IMR-90 (cell line): ENCODE measurements at regions not wholly inside any gene's neighbourhood (a gene's known extent, or its start where the extent isn't known, plus 50 kb on each side); places are given as distances from the start of the nearest gene placed in this dataset.

Experiments used
- ATAC-seq: fragments of 200-7000 bp; cut with Tn5 transposase; 2 replicates; pipeline ENCODE4 v1.9.1; 2020; ENCODE audit warnings: low read depth, mild to moderate bottlenecking, moderate library complexity
- BruUV-seq: library from RNA; stranded (reverse); fragments of 400-500 nt; replicated peaks from 2 replicates; lab custom pipeline; 2021; lab: Mats Ljungman, UMichigan
- CTCF ChIA-PET: fragments of 300-600 bp; formaldehyde crosslinking; extraction: SDS; loops from one replicate; lab custom pipeline; 2021; ENCODE audit warnings: antibody characterized with exemption; lab: Yijun Ruan, JAX
- POLR2A ChIA-PET: fragments of 300-600 bp; sonication (Branson Sonifier 250); formaldehyde crosslinking; loops from one replicate; lab custom pipeline; 2022; ENCODE audit warnings: antibody characterized with exemption; ENCODE audit not compliant: unreplicated experiment; lab: Charles Lee
- DNase-seq: peaks from one replicate; pipeline ENCODE4 v3.0.0; 2013
- H2AFZ ChIP-seq: replicated peaks from 2 replicates; pipeline ENCODE3; 2013; ENCODE audit warnings: low read length, mild to moderate bottlenecking; ENCODE audit not compliant: poor library complexity
- H2AK5ac ChIP-seq: 2 replicates; pipeline ENCODE4 v1.6.1; 2013; ENCODE audit warnings: low read depth, low read length, inconsistent platforms
- H2AK9ac ChIP-seq: replicated peaks from 2 replicates; pipeline ENCODE3; 2013; ENCODE audit warnings: mild to moderate bottlenecking, low read depth, low read length, moderate library complexity; ENCODE audit not compliant: poor library complexity
- H2BK120ac ChIP-seq: 2 replicates; pipeline ENCODE4 v1.6.1; 2013; ENCODE audit warnings: low read depth, low read length, inconsistent platforms
- H2BK15ac ChIP-seq: 3 replicates; pipeline ENCODE4 v1.6.1; 2013; ENCODE audit warnings: low read depth, low read length, inconsistent platforms
- H2BK20ac ChIP-seq: 2 replicates; pipeline ENCODE4 v1.6.1; 2013; ENCODE audit warnings: low read depth, mild to moderate bottlenecking, inconsistent platforms, low read length, moderate library complexity
- H2BK5ac ChIP-seq: 2 replicates; pipeline ENCODE4 v1.6.1; 2013; ENCODE audit warnings: mild to moderate bottlenecking, low read depth, low read length, inconsistent platforms; ENCODE audit not compliant: poor library complexity, severe bottlenecking
- H3K14ac ChIP-seq: replicated peaks from 2 replicates; pipeline ENCODE4 v1.6.1; 2013; ENCODE audit warnings: low read depth, low read length, inconsistent platforms
- H3K18ac ChIP-seq: 2 replicates; pipeline ENCODE4 v1.6.1; 2013; ENCODE audit warnings: low read depth, low read length, control low read depth
- H3K23ac ChIP-seq: 2 replicates; pipeline ENCODE4 v1.6.1; 2013; ENCODE audit warnings: low read depth, low read length, inconsistent platforms
- H3K27ac ChIP-seq: 2 replicates; pipeline ENCODE4 v1.5.1; 2013; ENCODE audit warnings: mild to moderate bottlenecking, control low read depth, low read length; ENCODE audit not compliant: insufficient read depth
- H3K27me3 ChIP-seq: 2 replicates; pipeline ENCODE4 v1.6.1; 2013; ENCODE audit warnings: low read length; ENCODE audit not compliant: control insufficient read depth, insufficient read depth
- H3K36me3 ChIP-seq: 2 replicates; pipeline ENCODE4 v1.6.1; 2013; ENCODE audit warnings: low read length, mixed read lengths; ENCODE audit not compliant: control insufficient read depth, insufficient read depth
- H3K4ac ChIP-seq: 2 replicates; pipeline ENCODE4 v1.6.1; 2013; ENCODE audit warnings: low read depth, low read length, inconsistent platforms
- H3K4me1 ChIP-seq: 2 replicates; pipeline ENCODE4 v1.6.1; 2013; ENCODE audit warnings: low read length, mixed read lengths; ENCODE audit not compliant: control insufficient read depth, insufficient read depth
- H3K4me2 ChIP-seq: 2 replicates; pipeline ENCODE4 v1.6.1; 2013; ENCODE audit warnings: low read depth, mild to moderate bottlenecking, control low read depth, low read length, moderate library complexity
- H3K4me3 ChIP-seq: 2 replicates; pipeline ENCODE4 v1.5.1; 2013; ENCODE audit warnings: low read depth, mild to moderate bottlenecking, control low read depth, low read length, moderate library complexity; ENCODE audit not compliant: insufficient read depth
- H3K56ac ChIP-seq: 2 replicates; pipeline ENCODE4 v1.6.1; 2013; ENCODE audit warnings: low read length, inconsistent platforms; ENCODE audit not compliant: insufficient read depth; ENCODE audit errors: extremely low read depth
- H3K79me1 ChIP-seq, 2 experiments: 2 replicates each; pipeline ENCODE4 v1.6.1; 2013; ENCODE audit warnings: low read length in 2 of 2, inconsistent platforms in 1 of 2, low read depth in 1 of 2
- H3K9ac ChIP-seq: 2 replicates; pipeline ENCODE4 v1.6.1; 2013; ENCODE audit warnings: low read depth, low read length, control low read depth
- H3K9me1 ChIP-seq: 2 replicates; pipeline ENCODE4 v1.6.1; 2013; ENCODE audit warnings: low read length, inconsistent platforms; ENCODE audit not compliant: insufficient read depth
- H3K9me3 ChIP-seq: 2 replicates; pipeline ENCODE4 v1.6.1; 2013; ENCODE audit warnings: low read length; ENCODE audit not compliant: control insufficient read depth, insufficient read depth
- H4K20me1 ChIP-seq: 2 replicates; pipeline ENCODE4 v1.6.1; 2013; ENCODE audit warnings: low read length, inconsistent platforms; ENCODE audit not compliant: insufficient read depth
- H4K5ac ChIP-seq: 2 replicates; pipeline ENCODE4 v1.6.1; 2013; ENCODE audit warnings: mild to moderate bottlenecking, low read depth, low read length, control low read depth
- H4K8ac ChIP-seq, 2 experiments: 2 replicates each; pipeline ENCODE4 v1.6.1; 2013; ENCODE audit warnings: low read depth in 2 of 2, low read length in 2 of 2, control low read depth in 1 of 2, inconsistent platforms in 1 of 2
- H4K91ac ChIP-seq: 2 replicates; pipeline ENCODE4 v1.6.1; 2013; ENCODE audit warnings: low read depth, low read length, inconsistent platforms; ENCODE audit not compliant: insufficient read depth
- BHLHE40 ChIP-seq: fragments of 150-350 bp; IDR thresholded peaks from 2 replicates; pipeline ENCODE4 v1.6.1; 2016; ENCODE audit warnings: mild to moderate bottlenecking, low read depth, low read length
- CEBPB ChIP-seq: IDR thresholded peaks from 2 replicates; pipeline ENCODE4 v1.6.1; 2012; ENCODE audit warnings: low read depth, low read length, improper control_type of control experiment
- CHD1 ChIP-seq: IDR thresholded peaks from 2 replicates; pipeline ENCODE4 v1.6.1; 2012; ENCODE audit warnings: low read depth, low read length, improper control_type of control experiment
- CTCF ChIP-seq: conservative IDR thresholded peaks from 2 replicates; pipeline ENCODE4 v1.5.1; 2012; ENCODE audit warnings: mild to moderate bottlenecking, low read depth, low read length, improper control_type of control experiment
- FOS ChIP-seq: fragments of 150-350 bp; IDR thresholded peaks from 2 replicates; pipeline ENCODE4 v1.6.1; 2016; ENCODE audit warnings: low read depth, low read length
- MAFK ChIP-seq: IDR thresholded peaks from 2 replicates; pipeline ENCODE4 v1.6.1; 2012; ENCODE audit warnings: low read depth, low read length, improper control_type of control experiment
- MAZ ChIP-seq: IDR thresholded peaks from 2 replicates; pipeline ENCODE4 v1.6.1; 2012; ENCODE audit warnings: low read depth, mild to moderate bottlenecking, low read length, improper control_type of control experiment, moderate library complexity, borderline replicate concordance
- MXI1 ChIP-seq: IDR thresholded peaks from 2 replicates; pipeline ENCODE4 v1.6.1; 2012; ENCODE audit warnings: low read depth, mild to moderate bottlenecking, low read length, moderate library complexity, borderline replicate concordance
- NFE2L2 ChIP-seq: fragments of 150-350 bp; IDR thresholded peaks from 2 replicates; pipeline ENCODE4 v1.6.1; 2016; ENCODE audit warnings: low read depth, mild to moderate bottlenecking, low read length
- POLR2A ChIP-seq: IDR thresholded peaks from 2 replicates; pipeline ENCODE4 v1.6.1; 2012; ENCODE audit warnings: mild to moderate bottlenecking, low read depth, low read length
- RAD21 ChIP-seq: IDR thresholded peaks from 2 replicates; pipeline ENCODE4 v1.6.1; 2012; ENCODE audit warnings: low read length, improper control_type of control experiment
- RCOR1 ChIP-seq: IDR thresholded peaks from 2 replicates; pipeline ENCODE4 v1.6.1; 2012; ENCODE audit warnings: mild to moderate bottlenecking, low read length, improper control_type of control experiment; ENCODE audit not compliant: insufficient replicate concordance
- RFX5 ChIP-seq: IDR thresholded peaks from 2 replicates; pipeline ENCODE4 v1.8.0; 2012; ENCODE audit warnings: low read depth, mild to moderate bottlenecking, low read length, moderate library complexity
- SMC3 ChIP-seq: fragments of 150-350 bp; IDR thresholded peaks from 2 replicates; pipeline ENCODE4 v1.6.1; 2016; ENCODE audit warnings: low read depth, mild to moderate bottlenecking, antibody characterized with exemption, low read length, moderate library complexity
- USF2 ChIP-seq: fragments of 150-350 bp; IDR thresholded peaks from 2 replicates; pipeline ENCODE4 v1.6.1; 2017; ENCODE audit warnings: mild to moderate bottlenecking, antibody characterized with exemption, low read length, low read depth
- WGBS, 2 experiments: methylation state at CpG; one replicate each; pipeline versions ENCODE4 v1.1.5 to v1.1.7; 2013; ENCODE audit warnings: missing lambda C conversion rate in 2 of 2; ENCODE audit not compliant: insufficient read length in 1 of 2; ENCODE audit errors: extremely low coverage in 2 of 2; 5-methylcytosine and 5-hydroxymethylcytosine counted together
- dilution Hi-C: fragments of 300-500 bp; cut with HindIII; formaldehyde crosslinking; loops from one replicate; pipeline ENCODE4 v1.14.3; 2018; ENCODE audit warnings: low sequenced_read_pairs; ENCODE audit not compliant: unreplicated experiment
- in situ Hi-C: fragments of 300-500 bp; cut with MboI; formaldehyde crosslinking; loops from 3 replicates; pipeline ENCODE4 v1.14.3; 2019; ENCODE audit warnings: low sequenced_read_pairs, inconsistent platforms, mixed read lengths
- intact Hi-C: fragments of 100-400 bp; cut with micrococcal nuclease; formaldehyde crosslinking; loops from 2 replicates; pipeline ENCODE4 v1.10.0; 2022
- TF ChIP-seq, protein P1 (sequence below): fragments of 150-350 bp; IDR thresholded peaks from 2 replicates; pipeline ENCODE4 v1.6.1; 2016; ENCODE audit warnings: low read depth, mild to moderate bottlenecking, low read length, moderate library complexity, borderline replicate concordance

DNA sequence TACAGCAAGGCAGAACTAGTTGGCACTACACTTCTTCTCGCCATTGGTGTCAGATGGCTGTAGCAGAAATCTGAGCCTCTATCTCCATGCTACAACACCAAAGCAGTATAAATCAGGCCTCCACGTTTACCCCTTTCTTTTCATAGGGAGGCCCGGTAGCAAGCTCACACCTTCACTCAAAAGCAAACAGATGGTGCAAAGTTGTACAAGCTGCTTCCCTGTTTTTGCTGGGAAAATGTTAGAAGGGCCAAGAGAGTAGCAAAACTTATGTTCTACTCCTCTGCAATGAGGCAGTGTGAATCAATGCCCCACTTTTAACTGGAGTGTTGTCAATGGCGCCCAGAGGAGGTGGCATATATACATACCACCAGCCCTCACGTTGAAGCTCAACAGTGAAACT, 369.6 kb upstream of the NRXN1 start:
- H2BK15ac ChIP-seq, result no peak overlapping the region
- no peak overlapping the region for H4K91ac ChIP-seq
- no peak overlapping the region for H2AK5ac ChIP-seq
- in situ Hi-C loops (no loop called here), dilution Hi-C loops (no loop called here), intact Hi-C loops (no loop called here)
- CTCF ChIA-PET, result no interaction called here
- no peak overlapping the region for H2AFZ ChIP-seq
- H2AK9ac ChIP-seq, result no peak overlapping the region
- H2BK20ac ChIP-seq, result peak overlapping the region; percentile 61; the same call in 1 of the 2 replicates
- no peaks in the 10 kb centered on the region for H3K4me1 ChIP-seq
- no peaks in the 10 kb centered on the region for H3K36me3 ChIP-seq
- H3K9me1 ChIP-seq, result no peaks in the 10 kb centered on the region
- TF ChIP-seq MXI1 (no peak), RFX5 (no peak), CTCF (no peak), MAFK (no peak), USF2 (no peak), MAZ (no peak), RAD21 (no peak), NFE2L2 (no peak), POLR2A (no peak), RCOR1 (no peak), FOS (no peak), BHLHE40 (no peak), CHD1 (no peak), CEBPB (no peak), SMC3 (no peak)
- TF ChIP-seq, protein P1, sequence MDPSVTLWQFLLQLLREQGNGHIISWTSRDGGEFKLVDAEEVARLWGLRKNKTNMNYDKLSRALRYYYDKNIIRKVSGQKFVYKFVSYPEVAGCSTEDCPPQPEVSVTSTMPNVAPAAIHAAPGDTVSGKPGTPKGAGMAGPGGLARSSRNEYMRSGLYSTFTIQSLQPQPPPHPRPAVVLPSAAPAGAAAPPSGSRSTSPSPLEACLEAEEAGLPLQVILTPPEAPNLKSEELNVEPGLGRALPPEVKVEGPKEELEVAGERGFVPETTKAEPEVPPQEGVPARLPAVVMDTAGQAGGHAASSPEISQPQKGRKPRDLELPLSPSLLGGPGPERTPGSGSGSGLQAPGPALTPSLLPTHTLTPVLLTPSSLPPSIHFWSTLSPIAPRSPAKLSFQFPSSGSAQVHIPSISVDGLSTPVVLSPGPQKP, result no peak
- 0 out of 4 replicates have a peak overlapping the region, but pooled peaks of 1 of the 2 experiments have one; percentile 25 for H4K8ac ChIP-seq
- POLR2A ChIA-PET, result no interaction called here
- H3K27me3 ChIP-seq, result no peaks in the 10 kb centered on the region
- H3K9me3 ChIP-seq, result no peaks in the 10 kb centered on the region
- no peak overlapping the region for H2BK5ac ChIP-seq
- ATAC-seq, result no peak
- H3K9ac ChIP-seq, result no peak overlapping the region
- no CpG with 5 or more reads among the region's 5 CpGs for WGBS, 2 experiments
- no peaks in the 10 kb centered on the region for H3K79me1 ChIP-seq
- no peaks in the 10 kb centered on the region for H4K20me1 ChIP-seq
- H3K27ac ChIP-seq, result no peak overlapping the region
- no peak overlapping the region for H3K4ac ChIP-seq
- H3K18ac ChIP-seq, result no peak overlapping the region
- BruUV-seq, result no TSS peak
- no peak overlapping the region for H3K4me2 ChIP-seq
- H2BK120ac ChIP-seq, result no peak overlapping the region
- H3K56ac ChIP-seq, result no peak overlapping the region
- DNase-seq, result no peak
- no peak overlapping the region for H3K23ac ChIP-seq
- no peak overlapping the region for H4K5ac ChIP-seq
- no peak overlapping the region for H3K14ac ChIP-seq
- H3K4me3 ChIP-seq, result no peak overlapping the region
